DMS153 treated with DMSO at 0.1 percent for 48 hours (cell line): ENCODE measurements at regions not wholly inside any gene's neighbourhood (a gene's known extent, or its start where the extent isn't known, plus 50 kb on each side); places are given as distances from the start of the nearest gene placed in this dataset.

Experiments used
- DNase-seq: peaks from one replicate; lab custom pipeline; 2025; ENCODE audit not compliant: unreplicated experiment; lab: John Stamatoyannopoulos, UW

- no peak for DNase-seq
These were observed 311.0 kb downstream of the NSG2 start for GRCh38 chr5:174356536-174356935.

GRCh38 chr5:174358276-174358675 is 312.8 kb downstream of the NSG2 start:
- DNase-seq: no peak

- DNase-seq: no peak
These were observed 313.6 kb downstream of the NSG2 start for GRCh38 chr5:174359071-174359470.

GRCh38 chr5:174362514-174362913 is 317.0 kb downstream of the NSG2 start:
- DNase-seq: no peak

- DNase-seq: no peak
These were observed 318.4 kb downstream of the NSG2 start for GRCh38 chr5:174363934-174364333.

- no peak for DNase-seq
These were observed 319.2 kb downstream of the NSG2 start for GRCh38 chr5:174364676-174365075.

- no peak for DNase-seq
These were observed 326.1 kb downstream of the NSG2 start for GRCh38 chr5:174371600-174372094.

GRCh38 chr5:174374206-174374605 is 328.7 kb downstream of the NSG2 start:
- no peak for DNase-seq

- no peak for DNase-seq
These were observed 330.6 kb downstream of the NSG2 start for GRCh38 chr5:174376056-174376455.

GRCh38 chr5:174376726-174377373 is 331.3 kb downstream of the NSG2 start:
- DNase-seq: no peak

- DNase-seq: no peak
These were observed 332.8 kb downstream of the NSG2 start for GRCh38 chr5:174378121-174378874.

- DNase-seq: no peak
These were observed 334.8 kb downstream of the NSG2 start for GRCh38 chr5:174380311-174380710.

- DNase-seq: no peak
These were observed 335.7 kb downstream of the NSG2 start for GRCh38 chr5:174381241-174381640.

- no peak for DNase-seq
These were observed 338.0 kb downstream of the NSG2 start for GRCh38 chr5:174383210-174384167.

GRCh38 chr5:174384509-174384947 is 339.0 kb downstream of the NSG2 start:
- no peak for DNase-seq

- DNase-seq: no peak
These were observed 338.1 kb upstream of the MSX2 start for GRCh38 chr5:174386306-174386705.

- DNase-seq: no peak
These were observed 337.5 kb upstream of the MSX2 start for GRCh38 chr5:174386846-174387245.

- DNase-seq: no peak
These were observed 336.9 kb upstream of the MSX2 start for GRCh38 chr5:174387448-174387847.

- no peak for DNase-seq
These were observed 331.5 kb upstream of the MSX2 start for GRCh38 chr5:174392892-174393291.

- no peak for DNase-seq
These were observed 327.8 kb upstream of the MSX2 start for GRCh38 chr5:174396541-174396940.

GRCh38 chr5:174397206-174397605 is 327.2 kb upstream of the MSX2 start:
- no peak for DNase-seq
